Neural progenitor cell (in vitro differentiated cells): ENCODE measurements at regions not wholly inside any gene's neighbourhood (a gene's known extent, or its start where the extent isn't known, plus 50 kb on each side); places are given as distances from the start of the nearest gene placed in this dataset.
"Not testable (repeated sequence)": the region's sequence is repeated elsewhere in the genome, so short reads cannot be mapped to it uniquely, and the experiment has no call there.

Experiments used
- EZH2 ChIP-seq: fragments of 200-600 bp; sonication (generic); IDR thresholded peaks from 2 replicates; pipeline ENCODE4 v1.6.1; 2017; ENCODE audit warnings: antibody characterized with exemption, mild to moderate bottlenecking, moderate library complexity
- EZH2phosphoT487 ChIP-seq: fragments of 200-600 bp; sonication (generic); IDR thresholded peaks from 2 replicates; pipeline ENCODE4 v1.6.1; 2017; ENCODE audit warnings: antibody characterized with exemption
- TF ChIP-seq, protein P1 (sequence below): fragments of 200-600 bp; sonication (generic); IDR thresholded peaks from 2 replicates; pipeline ENCODE4 v1.5.1; 2017; ENCODE audit warnings: antibody characterized with exemption, mild to moderate bottlenecking

DNA sequence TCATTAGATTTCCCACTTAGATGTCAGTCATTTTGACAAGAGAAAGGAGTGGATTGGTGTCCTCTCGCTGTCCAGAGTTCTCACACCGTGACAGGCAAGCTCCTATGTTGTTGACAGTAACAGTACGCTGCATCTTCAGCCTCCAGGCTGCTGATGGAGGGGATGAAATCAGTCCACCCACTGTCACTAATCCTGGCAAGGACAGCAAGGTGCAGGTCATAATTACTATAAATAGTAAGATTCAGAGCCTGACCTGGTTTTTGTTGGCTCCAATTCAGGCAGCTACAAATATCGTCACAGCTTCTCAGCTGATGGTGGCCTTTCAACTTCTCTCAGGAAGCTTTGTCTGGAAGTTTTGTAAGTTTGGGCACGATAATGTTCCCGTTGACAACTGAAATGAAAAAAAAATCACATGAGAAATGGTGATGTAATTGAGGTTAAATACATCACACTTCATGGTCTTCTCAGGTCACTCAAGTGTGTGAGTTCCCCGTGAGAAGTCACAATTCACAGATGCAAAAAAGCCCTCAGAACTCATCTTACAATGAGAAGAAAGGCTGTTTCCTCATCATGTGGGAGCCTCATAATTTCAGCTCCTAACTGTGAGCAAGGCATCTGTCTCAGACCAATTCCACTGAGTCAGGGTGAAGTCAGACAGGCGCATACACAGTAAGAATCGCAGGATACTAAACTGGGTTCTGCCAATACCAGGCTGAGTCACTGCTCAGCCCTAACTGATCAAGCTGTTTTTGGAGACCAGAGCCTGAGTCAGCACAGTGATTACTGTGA is 516.9 kb downstream of the RPIA start:
- TF ChIP-seq, protein P1, sequence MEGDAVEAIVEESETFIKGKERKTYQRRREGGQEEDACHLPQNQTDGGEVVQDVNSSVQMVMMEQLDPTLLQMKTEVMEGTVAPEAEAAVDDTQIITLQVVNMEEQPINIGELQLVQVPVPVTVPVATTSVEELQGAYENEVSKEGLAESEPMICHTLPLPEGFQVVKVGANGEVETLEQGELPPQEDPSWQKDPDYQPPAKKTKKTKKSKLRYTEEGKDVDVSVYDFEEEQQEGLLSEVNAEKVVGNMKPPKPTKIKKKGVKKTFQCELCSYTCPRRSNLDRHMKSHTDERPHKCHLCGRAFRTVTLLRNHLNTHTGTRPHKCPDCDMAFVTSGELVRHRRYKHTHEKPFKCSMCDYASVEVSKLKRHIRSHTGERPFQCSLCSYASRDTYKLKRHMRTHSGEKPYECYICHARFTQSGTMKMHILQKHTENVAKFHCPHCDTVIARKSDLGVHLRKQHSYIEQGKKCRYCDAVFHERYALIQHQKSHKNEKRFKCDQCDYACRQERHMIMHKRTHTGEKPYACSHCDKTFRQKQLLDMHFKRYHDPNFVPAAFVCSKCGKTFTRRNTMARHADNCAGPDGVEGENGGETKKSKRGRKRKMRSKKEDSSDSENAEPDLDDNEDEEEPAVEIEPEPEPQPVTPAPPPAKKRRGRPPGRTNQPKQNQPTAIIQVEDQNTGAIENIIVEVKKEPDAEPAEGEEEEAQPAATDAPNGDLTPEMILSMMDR: not testable (repeated sequence)
- TF ChIP-seq EZH2, EZH2phosphoT487: not testable (repeated sequence)
